ENCODE measurements at regions not wholly inside any gene's neighbourhood (a gene's known extent, or its start where the extent isn't known, plus 50 kb on each side); places are given as distances from the start of the nearest gene placed in this dataset.

GRCh38 chrX:110944751-110945675 is 149.4 kb upstream of the CHRDL1 start:
- Histone ChIP-seq H3K27ac (no peak overlapping the region), H3K9me3 (no peaks in the 10 kb centered on the region), H3K4me1 (no peaks in the 10 kb centered on the region), H3K27me3 (no peaks in the 10 kb centered on the region), H3K36me3 (no peaks in the 10 kb centered on the region), H3K4me3 (peak overlapping the region; percentile 2 to 48)
- no peak for DNase-seq (ENCODE audit: low spot score in 2 of 2)
- no peak for TF ChIP-seq CTCF (IDR thresholded peaks at IDR 0.05)
- intact Hi-C loops (cut with DNase I) = no loop called here

GRCh38 chrX:110944311-110944750 is 148.7 kb upstream of the CHRDL1 start:
- no peak for TF ChIP-seq CTCF (IDR thresholded peaks at IDR 0.05)
- H3K4me3 ChIP-seq = peak overlapping the region; percentile 2 to 48
- H3K4me1 ChIP-seq = no peaks in the 10 kb centered on the region
- H3K9me3 ChIP-seq = no peaks in the 10 kb centered on the region
- no peaks in the 10 kb centered on the region for H3K36me3 ChIP-seq
- no peaks in the 10 kb centered on the region for H3K27me3 ChIP-seq
- no peak for DNase-seq (ENCODE audit: low spot score in 2 of 2)
- intact Hi-C loops (cut with DNase I) = no loop called here
- H3K27ac ChIP-seq = no peak overlapping the region

DNA sequence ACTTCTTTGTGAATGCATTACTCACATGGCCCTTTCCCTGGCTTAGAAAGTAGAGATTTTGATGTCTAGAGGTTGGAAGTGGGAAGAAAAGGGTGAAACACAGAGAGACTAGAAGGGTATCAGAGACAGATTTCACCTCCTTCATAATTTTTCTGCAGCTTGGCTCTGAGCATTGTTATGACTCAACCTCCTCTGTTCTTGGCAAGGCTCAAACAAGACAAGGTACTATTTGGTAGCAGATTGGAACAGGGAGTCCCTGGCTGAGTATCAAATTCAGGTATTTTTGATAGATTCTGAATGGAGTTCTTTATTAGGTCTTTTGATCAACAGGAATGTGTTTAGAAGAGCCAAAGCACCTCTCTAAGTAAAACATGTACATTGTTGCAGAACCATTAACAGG is 146.3 kb upstream of the CHRDL1 start:
- no peaks in the 10 kb centered on the region for H3K27me3 ChIP-seq
- no peaks in the 10 kb centered on the region for H3K4me1 ChIP-seq
- H3K27ac ChIP-seq = no peak overlapping the region
- TF ChIP-seq CTCF (IDR thresholded peaks at IDR 0.05) = no peak
- H3K36me3 ChIP-seq = no peaks in the 10 kb centered on the region
- intact Hi-C loops (cut with DNase I) = no loop called here
- no peak for DNase-seq (ENCODE audit: low spot score in 2 of 2)
- H3K9me3 ChIP-seq = no peaks in the 10 kb centered on the region
- no peak overlapping the region for H3K4me3 ChIP-seq

GRCh38 chrX:110938977-110939732 is 143.5 kb upstream of the CHRDL1 start:
- H3K4me3 ChIP-seq = no peak overlapping the region
- TF ChIP-seq CTCF (IDR thresholded peaks at IDR 0.05) = no peak
- no peaks in the 10 kb centered on the region for H3K4me1 ChIP-seq

GRCh38 chrX:110924871-110925270 is 129.3 kb upstream of the CHRDL1 start:
- Histone ChIP-seq H3K9me3 (no peaks in the 10 kb centered on the region), H3K4me1 (no peaks in the 10 kb centered on the region), H3K4me3 (no peak overlapping the region), H3K27me3 (no peaks in the 10 kb centered on the region), H3K36me3 (no peaks in the 10 kb centered on the region), H3K27ac (no peak overlapping the region)
- intact Hi-C loops (cut with DNase I) = no loop called here
- DNase-seq (ENCODE audit: low spot score in 2 of 2) = no peak
- no peak for TF ChIP-seq CTCF (IDR thresholded peaks at IDR 0.05)

More at GRCh38 chrX:110938977-110939732, 143.5 kb upstream of the CHRDL1 start:
- no peak for DNase-seq (ENCODE audit: low spot score in 2 of 2)
- H3K27ac ChIP-seq = no peak overlapping the region
- no peaks in the 10 kb centered on the region for H3K27me3 ChIP-seq
- H3K36me3 ChIP-seq = no peaks in the 10 kb centered on the region
- H3K9me3 ChIP-seq = no peaks in the 10 kb centered on the region
- intact Hi-C loops (cut with DNase I) = no loop called here
